HL-60 (cell line): ENCODE measurements at regions not wholly inside any gene's neighbourhood (a gene's known extent, or its start where the extent isn't known, plus 50 kb on each side); places are given as distances from the start of the nearest gene placed in this dataset.

Source experiments
- CTCF ChIP-seq: IDR thresholded peaks from one replicate; pipeline ENCODE4 v1.5.1; 2011; ENCODE audit warnings: low read length, control low read depth, inconsistent platforms; ENCODE audit not compliant: insufficient read depth
- GABPA ChIP-seq: IDR thresholded peaks from 2 replicates; pipeline ENCODE4 v1.6.1; 2012; ENCODE audit warnings: low read depth
- POLR2AphosphoS5 ChIP-seq: IDR thresholded peaks from 2 replicates; pipeline ENCODE4 v1.6.1; 2012; ENCODE audit warnings: low read depth
- REST ChIP-seq: IDR thresholded peaks from 2 replicates; pipeline ENCODE4 v1.6.1; 2012; ENCODE audit warnings: low read depth; ENCODE audit not compliant: insufficient replicate concordance
- SPI1 ChIP-seq: IDR thresholded peaks from 2 replicates; pipeline ENCODE4 v1.6.1; 2012; ENCODE audit warnings: low read depth, mild to moderate bottlenecking, borderline replicate concordance

GRCh38 chr13:53269634-53270033 lies 241.0 kb downstream of the OLFM4 start:
- TF ChIP-seq CTCF = no peak
- TF ChIP-seq POLR2AphosphoS5 = no peak
- TF ChIP-seq GABPA = no peak
- TF ChIP-seq REST = no peak
- TF ChIP-seq SPI1 = no peak
